ENCODE measurements at regions not wholly inside any gene's neighbourhood (a gene's known extent, or its start where the extent isn't known, plus 50 kb on each side); places are given as distances from the start of the nearest gene placed in this dataset.
"Not testable (repeated sequence)": the region's sequence is repeated elsewhere in the genome, so short reads cannot be mapped to it uniquely, and the experiment has no call there.

DNA sequence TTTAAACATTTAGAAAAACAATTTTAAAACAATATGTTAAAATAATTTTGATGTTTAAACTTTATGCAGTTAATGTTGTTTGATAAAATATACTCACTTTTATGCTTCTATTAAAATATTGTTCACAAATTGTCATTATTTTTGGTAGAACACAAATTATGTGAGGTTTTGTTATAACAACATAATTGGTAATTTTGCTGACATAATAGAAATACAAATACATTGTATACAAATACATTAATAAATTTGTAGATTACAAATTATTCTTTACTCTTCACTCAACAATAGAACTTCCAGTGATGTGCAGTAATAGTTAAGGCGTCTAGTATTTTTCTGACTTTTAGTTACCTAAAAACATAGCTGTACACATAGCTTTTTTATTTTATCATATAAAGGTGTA lies 1472.4 kb upstream of the ADGRL3 start:
- DNase-seq (ENCODE audit: low read depth) = no peak

DNA sequence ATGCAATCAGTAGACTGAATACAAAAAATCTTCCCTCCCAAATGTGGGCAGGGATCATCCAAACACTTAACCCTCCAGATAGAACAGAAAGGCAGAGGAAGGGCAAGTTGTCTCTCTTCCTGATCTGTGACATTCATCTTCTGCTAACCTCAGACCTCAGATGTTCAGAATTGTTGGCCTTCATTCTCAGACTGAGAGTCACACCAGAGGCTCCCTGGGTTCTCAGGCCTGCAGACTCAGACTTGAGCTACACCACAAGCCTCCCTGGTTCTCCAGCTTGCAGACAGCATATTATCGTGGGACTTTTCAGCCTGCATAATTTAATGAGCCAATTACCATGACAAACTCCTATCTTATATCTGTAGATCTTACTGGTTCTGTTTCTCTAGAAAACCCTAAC lies 1471.6 kb upstream of the ADGRL3 start:
- no peak for DNase-seq (ENCODE audit: low read depth)

DNA sequence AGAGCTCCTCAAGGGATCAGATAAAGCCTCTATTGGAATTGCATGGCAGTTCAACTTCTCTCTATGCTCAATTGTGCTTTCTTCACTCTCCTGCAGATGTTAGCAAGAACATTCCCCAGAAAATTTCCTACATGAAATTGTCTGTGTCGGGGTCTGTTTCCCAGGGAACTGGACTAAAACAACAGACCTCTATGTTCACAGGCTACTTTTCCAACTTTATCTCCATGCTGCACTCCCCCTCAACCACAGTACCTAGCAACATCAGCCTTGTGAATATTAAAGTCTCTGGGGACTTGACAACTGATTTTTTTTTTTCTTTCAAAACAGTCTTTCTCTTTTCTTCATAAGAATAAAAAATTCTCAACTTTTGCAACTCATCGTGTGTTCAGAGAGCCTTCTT lies 1470.8 kb upstream of the ADGRL3 start:
- DNase-seq (ENCODE audit: low read depth) = no peak

DNA sequence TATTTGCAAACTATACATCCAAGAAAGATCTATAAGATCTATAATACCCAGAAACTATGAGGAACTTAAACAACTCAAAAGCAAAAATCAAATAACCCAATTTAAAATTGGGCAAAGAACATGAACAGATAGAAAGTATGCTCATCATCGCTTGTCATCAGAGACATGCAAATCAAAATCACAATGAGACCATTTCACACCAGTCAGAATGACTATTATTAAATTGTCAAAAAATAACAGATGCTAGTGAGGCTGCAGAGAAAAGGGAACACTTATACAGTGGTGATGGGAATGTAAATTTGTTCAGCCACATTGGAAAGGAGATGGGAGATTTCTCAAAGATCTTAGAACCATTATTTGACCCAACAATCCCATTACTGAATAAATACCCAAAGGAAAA lies 1451.7 kb upstream of the ADGRL3 start:
- no peak for DNase-seq (ENCODE audit: low read depth)

DNA sequence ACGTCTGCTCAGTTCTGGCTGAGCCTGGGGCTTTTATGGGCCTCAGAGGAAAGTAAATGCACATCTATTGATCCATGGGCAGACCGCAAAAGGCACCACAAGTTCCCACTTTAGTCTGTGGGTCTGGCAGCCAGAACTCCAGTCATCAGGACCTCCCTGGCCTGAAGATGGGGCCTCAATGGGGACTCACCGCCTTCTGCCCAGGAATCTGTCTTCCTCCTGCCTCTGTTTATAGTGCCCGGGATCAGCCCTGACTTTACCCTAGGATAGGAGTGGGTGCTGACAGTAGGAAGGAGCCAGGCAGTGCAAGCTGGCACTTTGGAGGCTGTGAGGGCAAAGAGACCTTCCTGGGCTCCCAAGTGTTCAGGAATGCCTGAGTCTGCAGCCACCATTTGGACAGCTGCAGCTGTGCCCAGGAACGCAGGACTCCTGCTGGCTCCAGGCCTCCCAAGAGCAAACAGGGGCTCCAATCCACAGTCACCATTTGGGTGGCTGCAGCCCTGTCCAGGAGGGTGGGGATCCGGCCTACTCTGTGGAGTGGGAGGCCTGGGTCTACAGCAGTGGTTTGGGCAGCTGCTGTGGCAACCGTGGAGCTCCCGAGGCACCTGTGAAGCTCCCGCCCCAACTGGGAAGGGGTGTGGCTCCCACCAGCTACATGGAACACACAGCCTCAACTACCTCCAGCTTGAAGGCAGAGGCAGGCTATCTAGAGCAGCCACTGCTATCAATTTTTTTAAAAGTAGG lies 1440.9 kb upstream of the ADGRL3 start:
- no peak for DNase-seq (ENCODE audit: low read depth)

DNA sequence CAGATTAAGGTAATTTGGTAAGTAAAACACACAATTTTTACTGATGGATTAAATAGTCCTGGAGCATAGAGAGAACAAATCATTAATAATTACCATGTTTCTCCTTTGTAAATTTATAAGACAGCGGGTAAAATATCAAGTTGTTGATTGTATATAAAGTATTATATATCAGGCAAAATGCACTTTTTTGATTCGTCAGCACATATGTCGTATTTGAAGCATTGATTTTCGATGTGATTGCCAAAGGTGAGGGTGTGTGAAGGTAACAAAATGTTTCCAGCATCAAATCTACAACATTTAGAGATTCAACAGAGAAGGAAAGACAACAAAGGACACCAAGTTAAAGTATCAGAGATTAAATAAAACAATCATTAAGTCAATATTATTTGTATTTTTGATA lies 1437.8 kb upstream of the ADGRL3 start:
- no peak for DNase-seq (ENCODE audit: low read depth)

DNA sequence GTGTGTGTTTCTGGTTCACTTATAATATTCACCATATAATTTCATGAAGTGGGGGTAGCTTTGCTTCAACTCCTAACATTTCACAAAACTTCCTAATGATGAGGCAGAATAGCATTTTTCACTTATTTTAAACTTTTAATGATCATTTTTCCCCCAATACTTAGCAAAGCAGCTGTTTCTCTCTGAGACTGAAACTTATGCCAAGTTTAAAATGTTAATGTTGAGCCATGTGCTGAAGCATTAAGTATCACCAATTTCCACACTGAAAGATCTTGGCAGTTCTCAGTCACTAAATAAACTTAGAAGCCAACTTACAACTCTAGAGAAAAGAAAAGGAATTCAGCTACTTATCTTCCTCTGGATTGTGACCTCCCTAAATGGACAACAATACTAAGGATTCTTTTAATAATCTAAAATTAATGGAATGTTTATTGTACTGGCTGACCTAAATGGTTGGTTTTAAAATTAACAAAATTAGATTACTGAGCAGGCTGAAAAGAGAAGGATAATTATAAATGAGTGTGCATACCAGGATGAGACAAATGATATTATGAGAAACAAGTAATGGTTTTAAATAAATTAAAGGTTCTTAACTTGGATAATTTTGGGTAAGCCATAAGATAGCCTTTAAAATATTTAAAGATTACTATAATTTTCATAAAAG lies 1429.4 kb upstream of the ADGRL3 start:
- no peak for DNase-seq (ENCODE audit: low read depth)

DNA sequence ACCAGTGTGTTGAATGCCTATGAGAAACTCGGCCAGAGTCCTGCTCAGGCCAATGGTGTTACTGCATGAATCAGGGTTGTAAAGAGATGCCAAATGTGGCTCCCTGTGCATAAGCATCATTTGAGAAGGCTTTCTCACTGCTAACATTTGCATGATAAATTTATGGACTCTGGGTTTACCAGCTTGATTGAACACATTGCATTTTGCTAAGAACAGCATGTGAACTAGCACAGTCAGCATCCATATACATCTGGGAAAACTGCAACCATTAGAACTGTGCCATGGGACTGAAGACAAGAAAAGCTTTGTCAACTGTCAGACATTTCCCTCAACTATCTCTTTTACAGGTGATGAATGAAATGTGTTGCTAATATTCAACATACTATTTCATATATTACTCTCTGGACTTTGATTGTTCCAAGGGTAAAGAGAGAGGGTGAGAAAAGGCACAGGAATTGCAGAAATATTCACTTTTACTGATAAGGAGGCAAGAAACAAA lies 1427.4 kb upstream of the ADGRL3 start:
- no peak for DNase-seq (ENCODE audit: low read depth)

DNA sequence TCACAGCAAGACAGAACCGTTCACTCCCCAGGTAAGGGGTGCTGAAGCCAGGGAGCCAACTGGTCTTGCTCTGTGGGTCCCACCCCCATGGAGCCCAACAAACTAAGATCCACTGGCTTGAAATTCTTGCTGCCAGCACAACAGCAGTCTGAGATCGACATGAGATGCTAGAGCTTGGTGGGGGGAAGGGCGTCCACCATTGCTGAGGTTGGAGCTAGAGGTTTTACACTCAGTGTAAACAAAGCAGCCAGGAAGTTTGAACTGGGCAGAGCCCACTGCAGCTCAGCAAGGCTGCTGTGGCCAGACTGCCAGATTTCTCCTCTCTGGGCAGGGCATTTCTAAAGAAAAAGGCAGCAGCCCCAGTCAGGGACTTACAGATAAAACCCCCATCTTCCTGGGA lies 1419.9 kb upstream of the ADGRL3 start:
- DNase-seq (ENCODE audit: low read depth) = not testable (repeated sequence)

DNA sequence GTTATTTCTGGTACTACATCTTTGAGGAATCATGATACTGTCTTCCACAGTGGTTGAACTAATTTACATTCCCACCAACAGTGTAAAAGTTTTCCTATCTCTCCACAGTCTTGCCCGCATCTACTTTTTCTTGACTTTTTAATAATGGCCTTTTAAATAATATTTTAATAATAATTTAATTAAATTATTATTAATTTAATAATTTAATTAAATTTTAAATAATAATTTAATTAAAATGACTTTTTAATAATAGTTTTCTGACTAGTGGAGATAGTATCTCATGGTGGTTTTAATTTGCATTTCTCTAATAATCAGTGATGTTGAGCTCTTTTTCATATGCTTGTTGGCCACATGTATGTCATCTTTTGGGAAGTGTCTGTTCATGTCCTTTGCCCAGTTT lies 1395.0 kb upstream of the ADGRL3 start:
- DNase-seq (ENCODE audit: low read depth) = no peak

DNA sequence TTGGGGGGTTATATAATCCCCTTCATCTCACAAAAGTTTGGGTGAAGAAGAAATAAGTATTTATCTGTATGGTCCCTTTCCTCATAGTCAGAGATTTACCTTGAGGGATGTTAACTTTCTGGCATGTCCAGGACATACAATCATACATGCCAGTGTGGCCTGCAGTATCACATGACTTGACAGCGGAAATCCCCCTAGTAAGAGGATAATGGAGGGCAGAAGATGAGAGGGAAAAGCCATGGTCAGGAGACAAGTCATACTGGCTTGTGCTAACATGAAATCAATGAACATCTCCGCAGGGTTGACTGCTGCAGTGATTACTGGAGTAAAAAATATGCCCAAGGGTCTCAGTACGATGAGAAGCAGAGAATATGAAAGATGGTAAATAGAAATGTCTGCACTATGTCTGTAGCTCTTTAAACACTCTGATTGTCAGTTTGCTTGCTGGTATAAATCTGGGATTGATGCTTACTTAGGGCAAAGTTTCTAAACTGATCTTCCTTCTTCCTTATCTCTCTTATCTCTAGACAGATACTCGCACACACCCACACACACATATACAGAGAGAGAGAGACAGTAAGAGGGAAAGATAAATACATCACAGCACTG lies 1385.6 kb upstream of the ADGRL3 start:
- DNase-seq (ENCODE audit: low read depth) = no peak

DNA sequence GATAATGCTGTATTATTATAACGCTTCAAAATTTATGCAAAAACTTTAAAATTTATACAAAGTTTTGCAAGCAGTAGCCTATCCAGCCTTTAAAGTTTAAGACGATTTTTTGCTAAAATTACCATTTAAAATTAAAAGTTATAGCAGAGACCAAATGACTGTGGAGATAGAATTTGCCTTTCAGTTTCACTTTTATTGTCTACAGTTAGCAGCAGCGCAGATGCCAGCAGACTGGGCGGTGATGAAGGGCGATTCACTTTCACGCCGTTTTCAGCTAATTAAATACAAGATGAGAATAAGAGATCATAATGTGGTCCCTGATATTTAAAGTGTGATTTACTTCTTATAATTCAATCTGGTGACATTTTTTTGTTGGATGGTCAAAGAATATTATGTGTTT lies 1381.5 kb upstream of the ADGRL3 start:
- no peak for DNase-seq (ENCODE audit: low read depth)

DNA sequence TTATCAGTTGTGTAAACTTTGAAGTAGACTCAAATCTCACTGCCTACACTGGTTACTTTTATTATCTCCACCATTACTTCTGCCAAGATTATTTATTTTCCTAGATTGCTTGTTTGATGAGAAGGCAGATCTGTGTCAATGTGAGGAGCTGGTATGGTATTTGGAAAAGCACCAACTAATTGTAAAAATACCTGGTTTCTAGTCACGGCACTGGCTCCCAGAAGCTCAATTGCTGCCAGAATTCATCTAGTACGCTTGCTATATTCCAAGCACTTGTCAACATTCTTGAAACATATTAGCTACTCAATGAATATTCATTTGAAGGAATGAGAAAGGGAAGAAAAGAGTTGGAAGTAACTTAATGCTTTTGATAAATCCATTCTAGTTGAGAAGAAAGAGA lies 1376.8 kb upstream of the ADGRL3 start:
- no peak for DNase-seq (ENCODE audit: low read depth)

DNA sequence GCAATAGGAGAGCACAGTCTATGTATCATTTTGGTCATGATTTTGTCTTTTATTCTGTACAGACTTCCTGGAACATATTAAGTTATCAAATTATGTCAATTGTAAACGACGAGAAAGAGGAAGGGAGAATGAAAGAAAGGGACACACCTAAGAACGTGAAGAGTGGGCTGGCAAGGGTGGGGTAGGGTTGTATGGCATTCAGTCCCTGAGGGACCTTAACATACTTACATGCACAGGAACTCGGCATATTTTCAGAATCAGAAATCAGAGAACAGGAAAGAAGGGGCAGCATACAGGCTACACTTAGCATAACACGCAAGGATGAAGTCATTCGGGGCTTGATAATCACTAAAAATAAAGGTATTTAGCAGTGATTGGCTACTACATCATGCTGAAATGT lies 1375.0 kb upstream of the ADGRL3 start:
- no peak for DNase-seq (ENCODE audit: low read depth)

DNA sequence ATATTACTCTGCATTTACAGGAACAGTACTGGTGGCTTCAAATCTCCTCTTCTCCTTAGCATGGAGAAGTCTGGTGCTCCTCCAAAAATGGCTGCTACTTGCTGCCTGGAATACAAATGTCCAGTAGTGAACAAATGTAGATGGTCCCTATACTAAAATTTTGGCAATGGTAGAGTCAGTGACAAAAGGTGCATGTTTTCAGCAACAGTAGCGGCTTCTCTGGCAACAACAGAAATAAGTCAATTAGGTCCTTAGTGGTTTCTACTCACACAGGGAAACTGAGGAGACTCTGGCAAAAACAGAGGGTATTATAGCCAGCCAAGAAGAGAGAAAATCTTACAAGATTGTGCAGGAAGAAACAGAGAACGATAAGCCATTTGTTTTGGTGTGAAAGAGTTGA lies 1368.4 kb upstream of the ADGRL3 start:
- no peak for DNase-seq (ENCODE audit: low read depth)

DNA sequence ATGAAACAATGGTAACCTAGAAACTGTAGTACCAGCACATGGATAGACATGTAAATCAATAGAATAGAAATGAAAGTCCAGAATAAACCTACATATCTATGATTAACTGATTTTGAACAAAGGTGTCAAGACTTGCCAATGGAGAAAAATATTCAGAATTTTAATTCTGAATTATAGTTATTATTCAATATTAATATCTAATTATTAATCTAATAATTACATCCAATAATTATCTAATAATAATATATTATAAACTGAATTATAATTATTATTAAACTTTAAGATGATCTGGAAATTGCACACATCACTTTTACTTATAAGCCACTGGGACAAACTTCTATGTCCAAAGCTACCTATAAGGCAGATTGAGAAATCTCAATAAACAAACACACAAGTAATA lies 1365.2 kb upstream of the ADGRL3 start:
- no peak for DNase-seq (ENCODE audit: low read depth)

DNA sequence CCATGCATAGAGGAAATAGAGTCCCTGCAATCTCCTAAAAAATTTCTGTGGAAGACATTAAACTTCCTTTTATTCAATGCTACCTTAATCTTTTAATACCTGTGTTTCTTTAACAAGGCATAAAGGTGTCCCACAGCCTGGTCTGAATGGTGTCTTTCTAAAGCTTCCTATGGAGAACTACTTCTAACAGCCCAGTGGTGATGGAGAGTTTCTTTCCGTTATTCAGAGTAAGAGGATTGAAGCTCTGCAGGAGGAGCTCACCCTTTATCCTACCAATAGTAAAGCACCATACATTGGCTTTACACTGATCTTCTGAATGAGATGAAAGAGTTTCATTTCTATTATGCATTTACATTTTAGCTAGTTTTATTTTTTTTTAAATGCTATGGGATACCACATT lies 1362.4 kb upstream of the ADGRL3 start:
- DNase-seq (ENCODE audit: low read depth) = no peak

DNA sequence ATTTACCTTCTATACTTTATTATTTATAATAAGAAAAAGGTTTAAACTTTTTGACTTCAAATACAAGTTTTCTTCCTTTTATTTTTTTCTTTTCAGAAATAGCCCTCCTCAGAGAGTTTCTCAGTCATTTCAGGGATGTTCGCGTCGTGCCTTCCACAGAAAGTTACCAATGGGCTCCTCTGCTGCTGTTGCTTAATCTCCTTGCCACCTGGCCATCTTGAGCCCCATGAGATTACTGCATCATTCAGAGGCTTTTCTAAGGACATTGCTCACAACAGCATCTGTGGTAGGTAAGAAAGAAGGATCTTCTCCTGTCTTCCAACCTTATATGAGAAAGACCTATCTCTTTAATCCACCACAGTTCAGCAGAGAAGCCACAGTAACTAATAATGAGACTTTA lies 1361.9 kb upstream of the ADGRL3 start:
- no peak for DNase-seq (ENCODE audit: low read depth)

DNA sequence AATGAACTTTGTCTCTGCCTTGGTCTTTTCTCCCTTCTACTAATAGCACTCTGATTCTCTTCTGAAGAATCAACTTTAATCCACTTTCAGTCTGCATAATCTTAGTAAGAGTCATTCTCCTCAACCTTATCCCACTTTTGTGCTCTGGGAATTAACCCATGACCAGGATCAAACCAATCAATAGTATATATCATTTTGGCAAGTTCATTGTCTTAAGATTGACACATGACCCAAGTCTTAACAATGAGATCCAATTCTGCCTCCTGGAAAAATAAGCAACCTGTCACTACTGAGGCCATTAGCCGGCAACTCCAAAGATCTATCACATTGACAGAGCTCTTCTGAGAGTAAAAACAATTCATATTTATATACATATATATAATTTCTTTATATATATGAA lies 1358.4 kb upstream of the ADGRL3 start:
- DNase-seq (ENCODE audit: low read depth) = no peak

DNA sequence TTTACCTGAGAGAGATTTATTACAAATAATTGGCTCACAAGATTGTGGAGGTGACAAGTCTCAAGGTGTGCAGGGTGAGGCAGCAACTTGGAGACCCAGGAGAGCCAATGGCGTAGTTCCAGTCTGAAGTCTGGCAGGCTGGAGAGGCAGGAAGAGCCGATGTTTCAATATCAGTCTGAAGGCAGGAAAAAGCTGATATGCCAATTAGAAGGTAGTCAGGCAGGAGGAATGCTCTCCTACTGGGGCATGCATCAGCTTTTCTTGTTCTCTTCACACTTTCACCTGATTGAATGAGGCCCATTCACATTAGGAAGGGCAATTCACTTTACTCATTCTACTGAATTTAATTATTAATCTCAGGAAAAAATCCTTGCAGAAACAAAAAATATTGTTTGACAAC lies 1351.7 kb upstream of the ADGRL3 start:
- no peak for DNase-seq (ENCODE audit: low read depth)

DNA sequence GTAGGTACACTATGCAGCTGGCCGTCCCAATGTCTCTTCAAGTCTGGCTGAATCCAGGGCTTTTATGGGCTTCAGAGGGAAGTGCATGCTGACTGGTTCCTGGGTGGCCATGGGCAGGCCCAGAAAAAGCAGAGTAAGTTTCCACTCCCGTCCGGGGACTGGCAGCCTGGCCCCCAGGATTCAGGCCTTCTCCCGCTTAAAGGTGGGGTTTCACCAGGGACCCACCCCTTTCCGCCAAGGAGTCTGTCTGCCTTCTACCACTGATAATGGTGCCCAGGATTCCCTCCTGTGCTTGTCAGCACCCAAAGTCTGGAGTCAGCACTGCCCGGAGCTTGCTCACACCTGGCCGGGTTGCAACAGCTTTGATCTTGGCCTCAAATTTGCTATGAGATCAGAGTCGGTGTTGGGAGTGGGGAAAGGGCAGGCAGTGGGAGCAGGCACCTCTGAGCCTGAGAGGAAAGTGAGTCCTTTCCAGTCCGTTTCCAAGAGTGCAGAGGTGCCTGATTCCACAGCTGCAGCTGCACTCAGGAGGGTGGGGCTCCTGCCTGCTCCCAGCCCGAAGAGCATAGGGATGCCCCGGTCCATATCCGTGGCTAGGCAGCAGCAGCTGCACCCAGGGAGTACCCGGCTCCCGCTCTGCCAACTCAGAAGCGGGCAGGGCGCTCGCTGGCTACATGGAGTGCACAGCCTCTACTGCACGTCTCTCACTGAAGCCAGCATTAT lies 1344.3 kb upstream of the ADGRL3 start:
- DNase-seq (ENCODE audit: low read depth) = no peak

DNA sequence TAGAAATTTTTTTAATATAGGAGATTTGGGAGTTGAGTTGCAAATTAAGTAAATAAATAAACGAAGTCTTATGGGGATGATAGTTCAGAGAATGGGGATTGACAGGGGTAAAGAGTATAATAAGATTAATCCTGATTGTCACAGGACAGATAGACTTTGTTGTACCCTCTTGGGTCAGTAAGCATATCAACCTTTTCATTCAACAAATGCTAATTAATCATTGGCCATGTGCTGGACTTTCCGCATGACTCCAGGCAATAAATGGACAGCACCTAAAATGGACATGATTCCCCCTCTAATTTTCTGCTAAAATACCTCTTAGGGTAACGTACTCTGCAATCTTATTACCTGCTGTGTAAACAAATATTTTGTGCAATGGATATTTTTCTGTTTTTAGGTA lies 1331.1 kb upstream of the ADGRL3 start:
- DNase-seq (ENCODE audit: low read depth) = no peak

DNA sequence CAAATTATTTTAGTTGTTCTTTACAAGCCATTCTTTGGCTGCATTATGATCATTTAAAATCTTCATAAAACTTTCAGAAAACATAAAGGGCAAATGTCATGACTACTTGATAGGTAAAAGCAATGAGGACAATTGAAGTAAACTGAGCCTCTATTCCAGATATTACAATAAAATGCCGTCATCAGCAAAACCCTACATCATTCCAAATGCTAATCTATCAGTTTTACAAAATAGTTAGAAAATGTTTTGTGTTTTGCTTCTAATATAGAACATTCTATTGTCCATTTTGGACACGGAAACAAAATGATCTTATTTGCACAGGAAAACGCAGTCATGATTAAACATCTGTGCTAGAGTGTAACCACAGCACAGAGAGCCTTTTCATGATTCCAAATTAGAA lies 1330.6 kb upstream of the ADGRL3 start:
- no peak for DNase-seq (ENCODE audit: low read depth)
